ENCODE measurements at regions not wholly inside any gene's neighbourhood (a gene's known extent, or its start where the extent isn't known, plus 50 kb on each side); places are given as distances from the start of the nearest gene placed in this dataset.

GRCh38 chr3:194080913-194081800, 54.8 kb upstream of the HES1 start (continued):
- TF ChIP-seq, protein P1, sequence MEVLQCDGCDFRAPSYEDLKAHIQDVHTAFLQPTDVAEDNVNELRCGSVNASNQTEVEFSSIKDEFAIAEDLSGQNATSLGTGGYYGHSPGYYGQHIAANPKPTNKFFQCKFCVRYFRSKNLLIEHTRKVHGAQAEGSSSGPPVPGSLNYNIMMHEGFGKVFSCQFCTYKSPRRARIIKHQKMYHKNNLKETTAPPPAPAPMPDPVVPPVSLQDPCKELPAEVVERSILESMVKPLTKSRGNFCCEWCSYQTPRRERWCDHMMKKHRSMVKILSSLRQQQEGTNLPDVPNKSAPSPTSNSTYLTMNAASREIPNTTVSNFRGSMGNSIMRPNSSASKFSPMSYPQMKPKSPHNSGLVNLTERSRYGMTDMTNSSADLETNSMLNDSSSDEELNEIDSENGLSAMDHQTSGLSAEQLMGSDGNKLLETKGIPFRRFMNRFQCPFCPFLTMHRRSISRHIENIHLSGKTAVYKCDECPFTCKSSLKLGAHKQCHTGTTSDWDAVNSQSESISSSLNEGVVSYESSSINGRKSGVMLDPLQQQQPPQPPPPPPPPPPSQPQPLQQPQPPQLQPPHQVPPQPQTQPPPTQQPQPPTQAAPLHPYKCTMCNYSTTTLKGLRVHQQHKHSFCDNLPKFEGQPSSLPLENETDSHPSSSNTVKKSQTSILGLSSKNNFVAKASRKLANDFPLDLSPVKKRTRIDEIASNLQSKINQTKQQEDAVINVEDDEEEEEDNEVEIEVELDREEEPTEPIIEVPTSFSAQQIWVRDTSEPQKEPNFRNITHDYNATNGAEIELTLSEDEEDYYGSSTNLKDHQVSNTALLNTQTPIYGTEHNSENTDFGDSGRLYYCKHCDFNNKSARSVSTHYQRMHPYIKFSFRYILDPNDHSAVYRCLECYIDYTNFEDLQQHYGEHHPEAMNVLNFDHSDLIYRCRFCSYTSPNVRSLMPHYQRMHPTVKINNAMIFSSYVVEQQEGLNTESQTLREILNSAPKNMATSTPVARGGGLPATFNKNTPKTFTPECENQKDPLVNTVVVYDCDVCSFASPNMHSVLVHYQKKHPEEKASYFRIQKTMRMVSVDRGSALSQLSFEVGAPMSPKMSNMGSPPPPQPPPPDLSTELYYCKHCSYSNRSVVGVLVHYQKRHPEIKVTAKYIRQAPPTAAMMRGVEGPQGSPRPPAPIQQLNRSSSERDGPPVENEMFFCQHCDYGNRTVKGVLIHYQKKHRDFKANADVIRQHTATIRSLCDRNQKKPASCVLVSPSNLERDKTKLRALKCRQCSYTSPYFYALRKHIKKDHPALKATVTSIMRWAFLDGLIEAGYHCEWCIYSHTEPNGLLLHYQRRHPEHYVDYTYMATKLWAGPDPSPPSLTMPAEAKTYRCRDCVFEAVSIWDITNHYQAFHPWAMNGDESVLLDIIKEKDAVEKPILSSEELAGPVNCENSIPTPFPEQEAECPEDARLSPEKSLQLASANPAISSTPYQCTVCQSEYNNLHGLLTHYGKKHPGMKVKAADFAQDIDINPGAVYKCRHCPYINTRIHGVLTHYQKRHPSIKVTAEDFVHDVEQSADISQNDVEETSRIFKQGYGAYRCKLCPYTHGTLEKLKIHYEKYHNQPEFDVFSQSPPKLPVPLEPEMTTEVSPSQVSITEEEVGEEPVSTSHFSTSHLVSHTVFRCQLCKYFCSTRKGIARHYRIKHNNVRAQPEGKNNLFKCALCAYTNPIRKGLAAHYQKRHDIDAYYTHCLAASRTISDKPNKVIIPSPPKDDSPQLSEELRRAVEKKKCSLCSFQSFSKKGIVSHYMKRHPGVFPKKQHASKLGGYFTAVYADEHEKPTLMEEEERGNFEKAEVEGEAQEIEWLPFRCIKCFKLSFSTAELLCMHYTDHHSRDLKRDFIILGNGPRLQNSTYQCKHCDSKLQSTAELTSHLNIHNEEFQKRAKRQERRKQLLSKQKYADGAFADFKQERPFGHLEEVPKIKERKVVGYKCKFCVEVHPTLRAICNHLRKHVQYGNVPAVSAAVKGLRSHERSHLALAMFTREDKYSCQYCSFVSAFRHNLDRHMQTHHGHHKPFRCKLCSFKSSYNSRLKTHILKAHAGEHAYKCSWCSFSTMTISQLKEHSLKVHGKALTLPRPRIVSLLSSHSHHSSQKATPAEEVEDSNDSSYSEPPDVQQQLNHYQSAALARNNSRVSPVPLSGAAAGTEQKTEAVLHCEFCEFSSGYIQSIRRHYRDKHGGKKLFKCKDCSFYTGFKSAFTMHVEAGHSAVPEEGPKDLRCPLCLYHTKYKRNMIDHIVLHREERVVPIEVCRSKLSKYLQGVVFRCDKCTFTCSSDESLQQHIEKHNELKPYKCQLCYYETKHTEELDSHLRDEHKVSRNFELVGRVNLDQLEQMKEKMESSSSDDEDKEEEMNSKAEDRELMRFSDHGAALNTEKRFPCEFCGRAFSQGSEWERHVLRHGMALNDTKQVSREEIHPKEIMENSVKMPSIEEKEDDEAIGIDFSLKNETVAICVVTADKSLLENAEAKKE (CRISPR knock-in tag; IDR thresholded peaks at IDR 0.05): no peak
- TF ChIP-seq ZNF331 (CRISPR knock-in tag; IDR thresholded peaks at IDR 0.05; ENCODE audit: low read depth) (no peak), STAT1 (IDR thresholded peaks at IDR 0.05; ENCODE audit: unreplicated experiment) (no peak), JUNB (IDR thresholded peaks at IDR 0.05; ENCODE audit: unreplicated experiment) (no peak)

GRCh38 chr3:194081826-194082225, 54.1 kb upstream of the HES1 start:
- peaks cover 3% of the 10 kb centered on the region for H3K27me3 Mint-ChIP-seq (ENCODE audit: insufficient read depth, low read depth, poor library complexity)

More at GRCh38 chr3:194081826-194082225, 54.1 kb upstream of the HES1 start:
- Mint-ChIP-seq H3K4me1 (peaks cover 26% of the 10 kb centered on the region), H3K27ac (no peak overlapping the region), H3K4me3 (no peak overlapping the region), H3K36me3 (ENCODE audit: low read depth) (no peaks in the 10 kb centered on the region), H3K9me3 (no peaks in the 10 kb centered on the region)
- no peak overlapping the region for H3K4me2 ChIP-seq
- H3K4me1 ChIP-seq (ENCODE audit: insufficient read depth): peaks cover 15% of the 10 kb centered on the region
- H3K9me2 ChIP-seq (ENCODE audit: insufficient read depth): 0 out of 2 replicates have a peak, but pooled peaks cover 3% of the 10 kb centered on the region
- no peak overlapping the region for H2AFZ ChIP-seq
- ATAC-seq: no peak
- no peaks in the 10 kb centered on the region for H3F3A ChIP-seq (replicated peaks; ENCODE audit: low read depth)
- no peaks in the 10 kb centered on the region for H3K79me2 ChIP-seq (replicated peaks; ENCODE audit: insufficient read depth)
- no peaks in the 10 kb centered on the region for H4K20me1 ChIP-seq (replicated peaks; ENCODE audit: insufficient read depth)
- no peaks in the 10 kb centered on the region for H3K36me3 ChIP-seq (ENCODE audit: insufficient read depth)
- no peaks in the 10 kb centered on the region for H3K27me3 ChIP-seq (ENCODE audit: insufficient read depth)
- H3K4me3 ChIP-seq: no peak overlapping the region
- no peak for DNase-seq (ENCODE audit: low spot score)
- no peak for TF ChIP-seq STAT1 (IDR thresholded peaks at IDR 0.05; ENCODE audit: unreplicated experiment)
- H3K27ac ChIP-seq (ENCODE audit: low read depth): no peak overlapping the region
